Ishikawa (cell line): ENCODE measurements at regions not wholly inside any gene's neighbourhood (a gene's known extent, or its start where the extent isn't known, plus 50 kb on each side); places are given as distances from the start of the nearest gene placed in this dataset.

Experiments
- CEBPB ChIP-seq: IDR thresholded peaks from 2 replicates; pipeline ENCODE4 v1.6.1; 2012
- CREB1 ChIP-seq: IDR thresholded peaks from 2 replicates; pipeline ENCODE4 v1.6.1; 2012; ENCODE audit warnings: low read depth
- EP300 ChIP-seq: IDR thresholded peaks from 2 replicates; pipeline ENCODE4 v1.6.1; 2012; ENCODE audit warnings: borderline replicate concordance
- RAD21 ChIP-seq: IDR thresholded peaks from 2 replicates; pipeline ENCODE4 v1.6.1; 2012; ENCODE audit warnings: low read depth
- TCF12 ChIP-seq: IDR thresholded peaks from 2 replicates; pipeline ENCODE4 v1.6.1; 2012; ENCODE audit warnings: low read depth
- ZBTB7A ChIP-seq: IDR thresholded peaks from 2 replicates; pipeline ENCODE4 v1.6.1; 2012; ENCODE audit warnings: low read depth

- no peak for TF ChIP-seq CREB1
- TF ChIP-seq CEBPB: no peak
- TF ChIP-seq RAD21: no peak
- no peak for TF ChIP-seq EP300
- no peak for TF ChIP-seq ZBTB7A
- TF ChIP-seq TCF12: no peak
These were observed 140.0 kb downstream of the ADAMTS15 start for GRCh38 chr11:130588471-130588870.
